Calu3 (cell line): ENCODE measurements at regions not wholly inside any gene's neighbourhood (a gene's known extent, or its start where the extent isn't known, plus 50 kb on each side); places are given as distances from the start of the nearest gene placed in this dataset.

ENCODE experiments used
- BruUV-seq: library from RNA; stranded (reverse); fragments of 400-500 nt; replicated peaks from 2 replicates; lab custom pipeline; 2021; lab: Mats Ljungman, UMichigan
- CTCF ChIA-PET: fragments of 300-600 bp; sonication (Branson Sonifier 250); formaldehyde crosslinking; loops from one replicate; lab custom pipeline; 2022; ENCODE audit warnings: antibody characterized with exemption; lab: Charles Lee
- DNase-seq: peaks from one replicate; pipeline ENCODE4 v3.0.0; 2022
- H3K27ac Mint-ChIP-seq: one replicate; pipeline ENCODE4 v1.8.0; 2022; ENCODE audit warnings: mixed read lengths; ENCODE audit not compliant: unreplicated experiment
- H3K27me3 Mint-ChIP-seq: one replicate; pipeline ENCODE4 v1.8.0; 2022; ENCODE audit warnings: mixed read lengths; ENCODE audit not compliant: unreplicated experiment
- H3K36me3 Mint-ChIP-seq: one replicate; pipeline ENCODE4 v1.8.0; 2022; ENCODE audit warnings: mild to moderate bottlenecking, moderate library complexity, mixed read lengths; ENCODE audit not compliant: insufficient read depth, unreplicated experiment
- H3K4me1 Mint-ChIP-seq: one replicate; pipeline ENCODE4 v1.8.0; 2022; ENCODE audit warnings: mild to moderate bottlenecking, low read depth, mixed read lengths; ENCODE audit not compliant: unreplicated experiment
- H3K4me3 Mint-ChIP-seq: one replicate; pipeline ENCODE4 v1.8.0; 2022; ENCODE audit warnings: mild to moderate bottlenecking, low read depth, moderate library complexity, mixed read lengths; ENCODE audit not compliant: unreplicated experiment
- H3K9me3 Mint-ChIP-seq: one replicate; pipeline ENCODE4 v1.8.0; 2022; ENCODE audit warnings: low read depth, mixed read lengths; ENCODE audit not compliant: unreplicated experiment
- CTCF ChIP-seq: fragments of 200-600 bp; IDR thresholded peaks from one replicate; pipeline ENCODE4 v1.8.0; 2022; ENCODE audit warnings: antibody characterized with exemption; ENCODE audit not compliant: unreplicated experiment
- intact Hi-C: fragments of 100-400 bp; cut with micrococcal nuclease; formaldehyde crosslinking; loops from one replicate; pipeline ENCODE4 v1.10.0; 2022; ENCODE audit not compliant: unreplicated experiment

- DNase-seq: no peak
- H3K9me3 Mint-ChIP-seq: peaks cover 10% of the 10 kb centered on the region
- no peaks in the 10 kb centered on the region for H3K27me3 Mint-ChIP-seq
- CTCF ChIA-PET: no interaction called here
- no TSS peak for BruUV-seq
- H3K4me1 Mint-ChIP-seq: no peaks in the 10 kb centered on the region
- no peaks in the 10 kb centered on the region for H3K36me3 Mint-ChIP-seq
- no peak overlapping the region for H3K27ac Mint-ChIP-seq
- no peak for TF ChIP-seq CTCF
- intact Hi-C loops: no loop called here
- no peak overlapping the region for H3K4me3 Mint-ChIP-seq
Measured at GRCh38 chr5:156197042-156197635, 129.8 kb upstream of the SGCD start.

DNA sequence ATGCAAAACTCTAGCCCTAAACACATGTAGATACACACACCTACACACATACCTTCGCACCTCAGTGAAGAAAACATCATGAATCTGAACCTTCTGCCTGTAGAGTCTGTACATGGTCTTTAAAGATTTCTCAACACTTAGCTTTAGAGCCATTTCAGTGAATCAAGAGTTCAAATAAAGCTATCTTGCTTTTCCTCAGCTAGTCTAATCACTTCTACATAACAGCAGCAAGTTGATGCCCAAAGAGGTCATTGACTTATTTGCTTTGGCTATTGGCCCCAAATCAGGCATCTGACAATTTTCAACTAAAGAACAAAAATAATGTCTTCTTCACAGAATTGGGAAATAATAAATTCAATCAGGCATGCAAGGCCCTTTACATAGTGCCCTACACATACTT lies 127.9 kb upstream of the SGCD start:
- Mint-ChIP-seq H3K4me1 (no peaks in the 10 kb centered on the region), H3K4me3 (no peak overlapping the region), H3K27ac (no peak overlapping the region), H3K36me3 (no peaks in the 10 kb centered on the region), H3K9me3 (peaks cover 4% of the 10 kb centered on the region), H3K27me3 (no peaks in the 10 kb centered on the region)
- intact Hi-C loops: no loop called here
- no peak for TF ChIP-seq CTCF
- no peak for DNase-seq
- CTCF ChIA-PET: no interaction called here
- no TSS peak for BruUV-seq

GRCh38 chr5:156200938-156201787 lies 125.8 kb upstream of the SGCD start:
- Mint-ChIP-seq H3K27me3 (no peaks in the 10 kb centered on the region), H3K4me3 (no peak overlapping the region), H3K9me3 (peaks cover 8% of the 10 kb centered on the region), H3K27ac (no peak overlapping the region), H3K4me1 (no peaks in the 10 kb centered on the region), H3K36me3 (no peaks in the 10 kb centered on the region)
- intact Hi-C loops: no loop called here
- CTCF ChIA-PET: no interaction called here
- DNase-seq: no peak
- BruUV-seq: no TSS peak
- TF ChIP-seq CTCF: no peak

GRCh38 chr5:156201788-156202403 lies 125.1 kb upstream of the SGCD start:
- Mint-ChIP-seq H3K27ac (no peak overlapping the region), H3K4me1 (no peaks in the 10 kb centered on the region), H3K9me3 (peaks cover 8% of the 10 kb centered on the region), H3K4me3 (no peak overlapping the region), H3K27me3 (no peaks in the 10 kb centered on the region), H3K36me3 (no peaks in the 10 kb centered on the region)
- BruUV-seq: no TSS peak
- DNase-seq: no peak
- no peak for TF ChIP-seq CTCF
- intact Hi-C loops: no loop called here
- CTCF ChIA-PET: no interaction called here
